GM10266 (cell line): ENCODE measurements at regions not wholly inside any gene's neighbourhood (a gene's known extent, or its start where the extent isn't known, plus 50 kb on each side); places are given as distances from the start of the nearest gene placed in this dataset.

Source experiments
- DNase-seq: peaks from one replicate; pipeline ENCODE4 v3.0.0; 2012; ENCODE audit errors: extremely low spot score
- CTCF ChIP-seq: IDR thresholded peaks from 2 replicates; pipeline ENCODE4 v1.5.1; 2012; ENCODE audit warnings: mild to moderate bottlenecking, low read depth; ENCODE audit not compliant: control insufficient read depth, insufficient read depth; ENCODE audit errors: missing control alignments

GRCh38 chr19:30668521-30669155 lies 296.5 kb downstream of the ZNF536 start:
- DNase-seq = no peak
- TF ChIP-seq CTCF = no peak

GRCh38 chr19:30667746-30668145 lies 295.6 kb downstream of the ZNF536 start:
- TF ChIP-seq CTCF = no peak

GRCh38 chr19:30667227-30667626 lies 295.0 kb downstream of the ZNF536 start:
- TF ChIP-seq CTCF = no peak
- DNase-seq = no peak

More at GRCh38 chr19:30667746-30668145, 295.6 kb downstream of the ZNF536 start:
- DNase-seq = no peak

GRCh38 chr19:30666301-30666803 lies 294.2 kb downstream of the ZNF536 start:
- TF ChIP-seq CTCF = peak; percentile 94
- peak; percentile 52 for DNase-seq

- no peak for DNase-seq
- no peak for TF ChIP-seq CTCF
Observed at GRCh38 chr19:30665449-30665848, 293.3 kb downstream of the ZNF536 start.

GRCh38 chr19:30663611-30664174 lies 291.5 kb downstream of the ZNF536 start:
- DNase-seq = no peak

More at GRCh38 chr19:30663611-30664174, 291.5 kb downstream of the ZNF536 start:
- no peak for TF ChIP-seq CTCF
